GM13976 (cell line): ENCODE measurements at regions not wholly inside any gene's neighbourhood (a gene's known extent, or its start where the extent isn't known, plus 50 kb on each side); places are given as distances from the start of the nearest gene placed in this dataset.

Experiments used
- DNase-seq: peaks from one replicate; pipeline ENCODE4 v3.0.0; 2012; ENCODE audit warnings: low spot score
- CTCF ChIP-seq: IDR thresholded peaks from 2 replicates; pipeline ENCODE4 v1.5.1; 2012; ENCODE audit warnings: borderline replicate concordance, mild to moderate bottlenecking; ENCODE audit not compliant: insufficient read depth; ENCODE audit errors: extremely low read depth, missing control alignments, control extremely low read depth
- in situ Hi-C: fragments of 300-500 bp; cut with MboI; formaldehyde crosslinking; loops from one replicate; pipeline ENCODE4 v1.12.0; 2022; ENCODE audit warnings: low sequenced_read_pairs, mixed read lengths, inconsistent platforms; ENCODE audit not compliant: unreplicated experiment

- DNase-seq = no peak
- in situ Hi-C loops = loop anchor here (25.0 kb wide), 2 partner anchors 709 to 1034 kb away; partner anchors contain the start of gene EMX2
- no peak for TF ChIP-seq CTCF
Observed at GRCh38 chr10:118246332-118247295, 95.5 kb downstream of the FAM204A start.

DNA sequence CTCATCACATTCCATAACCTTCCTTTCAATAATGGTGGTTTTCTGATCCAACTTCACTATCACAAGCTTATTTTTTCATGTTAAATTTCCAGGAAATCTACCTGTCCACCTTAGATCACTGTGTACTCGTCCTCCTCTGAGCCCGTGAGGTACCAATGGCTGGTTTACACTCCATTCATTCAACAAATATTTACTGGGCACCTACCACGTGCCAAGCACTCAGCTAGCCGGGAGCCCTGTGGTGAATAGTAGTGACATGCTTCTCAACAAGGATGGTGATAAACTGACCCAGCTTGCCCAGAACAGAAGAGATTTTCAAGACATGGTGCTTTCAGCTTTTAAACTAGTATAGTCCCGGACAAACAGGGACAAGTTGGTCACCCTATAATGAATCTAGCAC, 98.2 kb downstream of the FAM204A start:
- no peak for TF ChIP-seq CTCF
- in situ Hi-C loops = loop anchor here (25.0 kb wide), 2 partner anchors 707 to 1032 kb away; partner anchors contain the start of gene EMX2
- DNase-seq = no peak

DNA sequence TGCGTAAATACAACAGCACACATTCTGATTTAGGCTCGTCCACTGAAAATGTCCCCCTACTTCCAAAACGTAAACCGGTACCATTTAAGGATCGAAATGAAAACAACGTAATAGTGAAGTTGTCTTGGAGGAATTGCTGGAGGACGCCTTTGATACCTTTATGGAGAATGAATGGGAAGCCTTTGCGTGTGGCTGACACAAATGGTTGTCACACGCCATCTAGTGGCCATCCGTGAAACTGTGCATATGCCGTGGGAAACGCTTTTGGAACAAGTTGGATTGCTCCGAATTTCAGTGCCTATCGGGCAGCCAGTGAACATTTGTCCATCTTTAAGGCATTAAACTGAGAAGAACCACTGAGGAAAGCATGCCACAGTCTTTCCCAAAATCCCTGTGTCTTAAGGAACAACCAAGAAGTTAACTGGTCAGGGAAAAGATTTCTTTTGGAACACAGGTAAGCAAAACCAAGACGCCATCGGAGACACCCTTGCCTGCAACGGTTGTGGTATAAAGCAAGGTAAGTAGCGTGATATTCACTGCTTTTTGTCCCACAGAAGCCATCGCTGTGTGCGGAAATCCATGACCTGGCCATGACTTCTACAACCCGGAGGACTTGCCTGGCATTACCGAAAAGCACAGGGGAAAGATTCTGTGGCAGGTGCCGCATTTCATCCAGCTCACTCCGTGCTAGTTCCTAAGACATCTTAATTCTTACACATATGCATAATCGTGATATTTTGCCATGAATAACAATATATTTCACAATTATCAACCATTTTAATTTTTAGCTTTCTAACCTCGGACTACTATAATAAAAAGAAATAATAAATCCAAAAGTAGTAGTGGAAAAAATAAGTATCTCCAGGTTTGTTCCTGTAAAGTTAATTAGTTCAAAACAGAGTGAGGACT, 100.6 kb downstream of the FAM204A start:
- DNase-seq = peak; percentile 55
- in situ Hi-C loops = loop anchor here (25.0 kb wide), 2 partner anchors 704 to 1029 kb away; partner anchors contain the start of gene EMX2
- TF ChIP-seq CTCF = peak; percentile 92

DNA sequence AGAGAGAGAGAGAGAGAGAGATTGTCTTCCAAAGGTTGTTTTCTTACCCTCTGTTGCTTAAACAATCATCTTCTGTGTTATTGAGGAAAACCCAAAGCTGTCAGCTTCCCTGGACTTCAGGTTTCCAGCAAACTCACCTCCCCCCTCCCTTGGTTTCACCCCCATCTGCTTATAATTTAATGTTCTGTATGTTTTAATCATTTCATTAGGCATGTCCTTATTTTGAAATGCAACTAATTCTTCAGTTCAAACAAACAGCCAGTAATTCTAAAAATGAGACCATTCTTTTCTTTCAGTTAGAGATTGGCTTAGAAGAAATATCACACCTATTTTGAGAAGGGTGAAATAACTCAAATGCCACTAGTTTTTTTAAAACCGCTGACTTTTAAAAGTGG, 102.9 kb downstream of the FAM204A start:
- no peak for DNase-seq
- TF ChIP-seq CTCF = no peak
- in situ Hi-C loops = loop anchor here (25.0 kb wide), 2 partner anchors 702 to 1027 kb away; partner anchors contain the start of gene EMX2

GRCh38 chr10:118238573-118239235, 103.4 kb downstream of the FAM204A start:
- in situ Hi-C loops = loop anchor here (25.0 kb wide), 2 partner anchors 701 to 1026 kb away; partner anchors contain the start of gene EMX2
- no peak for DNase-seq
- TF ChIP-seq CTCF = no peak
